ENCODE measurements at regions not wholly inside any gene's neighbourhood (a gene's known extent, or its start where the extent isn't known, plus 50 kb on each side); places are given as distances from the start of the nearest gene placed in this dataset.
A peak's percentile ranks its signal among the peaks of the same experiment; 100 is the strongest.

DNA sequence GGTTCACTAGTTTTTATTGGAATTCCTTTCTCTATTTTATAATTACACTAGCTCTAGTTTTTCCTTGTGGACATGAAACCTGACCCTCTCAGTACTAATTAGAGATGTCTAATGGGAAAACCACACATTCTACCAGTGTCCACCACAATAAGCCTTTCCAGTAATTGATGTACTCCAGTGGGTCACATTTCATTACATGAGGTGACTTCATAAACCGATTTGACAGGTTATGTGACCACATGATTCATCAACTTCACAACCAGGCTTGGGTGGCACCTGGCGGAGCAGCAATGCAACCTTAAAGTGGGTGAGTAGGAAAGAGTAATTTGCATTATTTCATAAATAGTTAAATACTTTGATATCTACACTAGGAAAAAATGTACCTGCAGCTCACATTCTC is 284.2 kb upstream of the ADAMTS16 start:
- ChIA-PET POLR2A (no interaction called here), CTCF (no interaction called here)
- Histone ChIP-seq H3K27ac (ENCODE audit: extremely low read depth, low read depth, low read length) (no peak overlapping the region), H3K9me3 (ENCODE audit: control insufficient read depth, insufficient read depth, low read depth, low read length) (no peaks in the 10 kb centered on the region; the same call in 1 of the 2 replicates), H3K36me3 (ENCODE audit: control insufficient read depth in 2 of 2, insufficient read depth in 1 of 2, low read length in 2 of 2) (no peaks in the 10 kb centered on the region), H3K4me1 (ENCODE audit: control insufficient read depth, insufficient read depth, low read length) (no peaks in the 10 kb centered on the region), H3K4me3 (ENCODE audit: low read depth, low read length) (no peak overlapping the region)
- TF ChIP-seq MEIS1 (CRISPR knock-in tag; IDR thresholded peaks at IDR 0.05; ENCODE audit: borderline replicate concordance): peak; percentile 69; the same call in 1 of the 2 replicates
- TF ChIP-seq ZFP41 (tag by site-specific recombination; IDR thresholded peaks at IDR 0.05; ENCODE audit: borderline replicate concordance): no peak
- TF ChIP-seq ZSCAN5A (tag by site-specific recombination; IDR thresholded peaks at IDR 0.05): no peak
- TF ChIP-seq TCF7L2 (IDR thresholded peaks at IDR 0.05; ENCODE audit: borderline replicate concordance, low read depth, low read length): no peak

DNA sequence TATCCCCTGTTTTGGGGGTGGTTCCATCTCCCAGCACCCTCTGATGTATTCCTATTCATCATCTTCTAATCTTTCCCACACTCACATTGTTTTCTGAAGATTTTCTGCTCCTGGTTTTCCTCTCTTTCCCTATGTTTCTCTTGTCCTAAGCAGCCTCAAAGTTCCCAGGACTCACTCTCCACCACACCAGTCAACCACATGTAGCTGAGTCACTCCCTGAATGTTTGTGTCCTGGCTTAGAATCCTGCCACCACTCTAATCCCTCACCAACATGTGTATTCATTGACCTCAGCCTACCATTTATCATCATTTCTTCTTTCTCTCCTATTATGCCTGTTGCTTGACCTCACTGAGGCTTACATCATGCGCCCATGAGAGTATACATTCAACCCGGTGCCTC is 282.4 kb upstream of the ADAMTS16 start:
- no peaks in the 10 kb centered on the region for H3K36me3 ChIP-seq (ENCODE audit: control insufficient read depth in 2 of 2, insufficient read depth in 1 of 2, low read length in 2 of 2)
- H3K4me1 ChIP-seq (ENCODE audit: control insufficient read depth, insufficient read depth, low read length): no peaks in the 10 kb centered on the region
- TF ChIP-seq, protein P1, sequence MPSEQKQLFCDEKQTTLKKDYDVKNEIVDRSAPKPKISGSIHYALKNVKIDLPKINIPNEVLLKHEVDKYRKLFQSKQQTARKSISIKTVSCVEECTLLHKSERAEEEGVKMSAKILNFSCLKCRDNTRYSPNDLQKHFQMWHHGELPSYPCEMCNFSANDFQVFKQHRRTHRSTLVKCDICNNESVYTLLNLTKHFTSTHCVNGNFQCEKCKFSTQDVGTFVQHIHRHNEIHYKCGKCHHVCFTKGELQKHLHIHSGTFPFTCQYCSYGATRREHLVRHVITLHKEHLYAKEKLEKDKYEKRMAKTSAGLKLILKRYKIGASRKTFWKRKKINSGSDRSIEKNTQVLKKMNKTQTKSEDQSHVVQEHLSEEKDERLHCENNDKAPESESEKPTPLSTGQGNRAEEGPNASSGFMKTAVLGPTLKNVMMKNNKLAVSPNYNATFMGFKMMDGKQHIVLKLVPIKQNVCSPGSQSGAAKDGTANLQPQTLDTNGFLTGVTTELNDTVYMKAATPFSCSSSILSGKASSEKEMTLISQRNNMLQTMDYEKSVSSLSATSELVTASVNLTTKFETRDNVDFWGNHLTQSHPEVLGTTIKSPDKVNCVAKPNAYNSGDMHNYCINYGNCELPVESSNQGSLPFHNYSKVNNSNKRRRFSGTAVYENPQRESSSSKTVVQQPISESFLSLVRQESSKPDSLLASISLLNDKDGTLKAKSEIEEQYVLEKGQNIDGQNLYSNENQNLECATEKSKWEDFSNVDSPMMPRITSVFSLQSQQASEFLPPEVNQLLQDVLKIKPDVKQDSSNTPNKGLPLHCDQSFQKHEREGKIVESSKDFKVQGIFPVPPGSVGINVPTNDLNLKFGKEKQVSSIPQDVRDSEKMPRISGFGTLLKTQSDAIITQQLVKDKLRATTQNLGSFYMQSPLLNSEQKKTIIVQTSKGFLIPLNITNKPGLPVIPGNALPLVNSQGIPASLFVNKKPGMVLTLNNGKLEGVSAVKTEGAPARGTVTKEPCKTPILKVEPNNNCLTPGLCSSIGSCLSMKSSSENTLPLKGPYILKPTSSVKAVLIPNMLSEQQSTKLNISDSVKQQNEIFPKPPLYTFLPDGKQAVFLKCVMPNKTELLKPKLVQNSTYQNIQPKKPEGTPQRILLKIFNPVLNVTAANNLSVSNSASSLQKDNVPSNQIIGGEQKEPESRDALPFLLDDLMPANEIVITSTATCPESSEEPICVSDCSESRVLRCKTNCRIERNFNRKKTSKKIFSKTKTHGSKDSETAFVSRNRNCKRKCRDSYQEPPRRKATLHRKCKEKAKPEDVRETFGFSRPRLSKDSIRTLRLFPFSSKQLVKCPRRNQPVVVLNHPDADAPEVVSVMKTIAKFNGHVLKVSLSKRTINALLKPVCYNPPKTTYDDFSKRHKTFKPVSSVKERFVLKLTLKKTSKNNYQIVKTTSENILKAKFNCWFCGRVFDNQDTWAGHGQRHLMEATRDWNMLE (tag by site-specific recombination; conservative IDR thresholded peaks at IDR 0.05; ENCODE audit: low read depth): no peak
- no peak for TF ChIP-seq ZNF791 (tag by site-specific recombination; IDR thresholded peaks at IDR 0.05)
- TF ChIP-seq ZSCAN18 (tag by site-specific recombination; IDR thresholded peaks at IDR 0.05): no peak
- TF ChIP-seq ZNF2 (tag by site-specific recombination; IDR thresholded peaks at IDR 0.05): no peak
- no peak for TF ChIP-seq INSM2 (tag by site-specific recombination; IDR thresholded peaks at IDR 0.05)
- no peak for TF ChIP-seq ZBTB1 (tag by site-specific recombination; IDR thresholded peaks at IDR 0.05)
- TF ChIP-seq ZNF223 (tag by site-specific recombination; IDR thresholded peaks at IDR 0.05): no peak
- no peak for TF ChIP-seq GFI1B (tag by site-specific recombination; IDR thresholded peaks at IDR 0.05)
- TF ChIP-seq ZNF214 (tag by site-specific recombination; IDR thresholded peaks at IDR 0.05; ENCODE audit: borderline replicate concordance): no peak
- CTCF ChIA-PET: no interaction called here
- no peak overlapping the region for H3K4me3 ChIP-seq (ENCODE audit: low read depth, low read length)
- no peaks in the 10 kb centered on the region for H3K9me3 ChIP-seq (ENCODE audit: control insufficient read depth, insufficient read depth, low read depth, low read length)
- H3K27ac ChIP-seq (ENCODE audit: extremely low read depth, low read depth, low read length): no peak overlapping the region
- POLR2A ChIA-PET: no interaction called here
